Osteoblast (primary cell): ENCODE measurements at regions not wholly inside any gene's neighbourhood (a gene's known extent, or its start where the extent isn't known, plus 50 kb on each side); places are given as distances from the start of the nearest gene placed in this dataset.

ENCODE experiments used
- DNase-seq: peaks from one replicate; pipeline ENCODE4 v3.0.0; 2011; ENCODE audit warnings: low spot score, mixed read lengths; ENCODE audit not compliant: insufficient read length; ENCODE audit errors: missing footprints
- H2AFZ ChIP-seq: 2 replicates; pipeline ENCODE4 v1.6.0; 2011; ENCODE audit warnings: mild to moderate bottlenecking, low read length
- H3K27ac ChIP-seq: 2 replicates; pipeline ENCODE4 v1.5.1; 2011; ENCODE audit warnings: mild to moderate bottlenecking, low read depth, low read length, moderate library complexity
- H3K27me3 ChIP-seq: 2 replicates; pipeline ENCODE4 v1.6.0; 2012; ENCODE audit warnings: mild to moderate bottlenecking, control low read depth, inconsistent platforms, low read length, moderate library complexity; ENCODE audit not compliant: insufficient read depth
- H3K36me3 ChIP-seq: 2 replicates; pipeline ENCODE4 v1.5.1; 2011; ENCODE audit warnings: mild to moderate bottlenecking, low read length, control low read depth, moderate library complexity; ENCODE audit not compliant: insufficient read depth
- H3K4me1 ChIP-seq: 2 replicates; pipeline ENCODE4 v1.5.1; 2011; ENCODE audit warnings: mild to moderate bottlenecking, low read length, control low read depth, moderate library complexity; ENCODE audit not compliant: insufficient read depth
- H3K4me2 ChIP-seq: 2 replicates; pipeline ENCODE4 v1.6.0; 2011; ENCODE audit warnings: mild to moderate bottlenecking, low read length; ENCODE audit not compliant: insufficient read depth
- H3K4me3 ChIP-seq: fragments of 200-600 bp; sonication (generic); 3 replicates; pipeline ENCODE4 v1.5.1; 2012; ENCODE audit warnings: mild to moderate bottlenecking, low read length, inconsistent platforms; ENCODE audit not compliant: insufficient read depth
- H3K79me2 ChIP-seq: 2 replicates; pipeline ENCODE4 v1.6.0; 2012; ENCODE audit warnings: mild to moderate bottlenecking, low read length, control low read depth, inconsistent platforms; ENCODE audit not compliant: insufficient read depth
- H3K9me3 ChIP-seq: 2 replicates; pipeline ENCODE4 v1.5.1; 2011; ENCODE audit warnings: low read depth, low read length, control low read depth
- H4K20me1 ChIP-seq: 2 replicates; pipeline ENCODE4 v1.6.0; 2012; ENCODE audit warnings: mild to moderate bottlenecking, low read length, control low read depth; ENCODE audit not compliant: insufficient read depth
- TF ChIP-seq, protein P1 (sequence below): IDR thresholded peaks from 2 replicates; pipeline ENCODE4 v1.5.1; 2011; ENCODE audit warnings: mild to moderate bottlenecking, low read depth, low read length, moderate library complexity; ENCODE audit errors: extremely low read depth

DNA sequence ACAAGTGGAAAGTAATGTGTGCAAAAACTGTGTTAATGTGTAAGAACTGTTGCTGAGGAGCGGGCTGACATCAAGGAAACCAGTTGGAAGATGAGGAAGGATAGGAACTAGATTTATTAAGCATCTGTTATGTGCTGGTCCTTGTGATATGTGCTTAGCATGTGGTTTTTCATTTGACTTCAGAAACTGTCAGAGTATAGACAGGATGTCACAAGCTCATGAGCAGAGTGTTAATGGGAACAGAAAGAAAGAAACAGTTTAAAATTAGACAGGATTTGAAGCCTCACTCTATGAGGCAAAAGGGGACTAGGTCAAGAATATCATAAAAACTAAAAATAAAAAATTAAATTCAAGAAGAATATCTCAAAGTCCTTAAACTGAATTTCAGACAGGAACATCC lies 270.6 kb upstream of the DPPA4 start:
- H3K4me1 ChIP-seq, result no peaks in the 10 kb centered on the region
- H3K4me2 ChIP-seq, result no peak overlapping the region
- H3K27ac ChIP-seq, result no peak overlapping the region
- no peak for DNase-seq
- H2AFZ ChIP-seq, result no peak overlapping the region
- no peaks in the 10 kb centered on the region for H3K79me2 ChIP-seq
- no peaks in the 10 kb centered on the region for H3K27me3 ChIP-seq
- no peaks in the 10 kb centered on the region for H4K20me1 ChIP-seq
- TF ChIP-seq, protein P1, sequence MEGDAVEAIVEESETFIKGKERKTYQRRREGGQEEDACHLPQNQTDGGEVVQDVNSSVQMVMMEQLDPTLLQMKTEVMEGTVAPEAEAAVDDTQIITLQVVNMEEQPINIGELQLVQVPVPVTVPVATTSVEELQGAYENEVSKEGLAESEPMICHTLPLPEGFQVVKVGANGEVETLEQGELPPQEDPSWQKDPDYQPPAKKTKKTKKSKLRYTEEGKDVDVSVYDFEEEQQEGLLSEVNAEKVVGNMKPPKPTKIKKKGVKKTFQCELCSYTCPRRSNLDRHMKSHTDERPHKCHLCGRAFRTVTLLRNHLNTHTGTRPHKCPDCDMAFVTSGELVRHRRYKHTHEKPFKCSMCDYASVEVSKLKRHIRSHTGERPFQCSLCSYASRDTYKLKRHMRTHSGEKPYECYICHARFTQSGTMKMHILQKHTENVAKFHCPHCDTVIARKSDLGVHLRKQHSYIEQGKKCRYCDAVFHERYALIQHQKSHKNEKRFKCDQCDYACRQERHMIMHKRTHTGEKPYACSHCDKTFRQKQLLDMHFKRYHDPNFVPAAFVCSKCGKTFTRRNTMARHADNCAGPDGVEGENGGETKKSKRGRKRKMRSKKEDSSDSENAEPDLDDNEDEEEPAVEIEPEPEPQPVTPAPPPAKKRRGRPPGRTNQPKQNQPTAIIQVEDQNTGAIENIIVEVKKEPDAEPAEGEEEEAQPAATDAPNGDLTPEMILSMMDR, result no peak
- no peak overlapping the region for H3K4me3 ChIP-seq
- no peaks in the 10 kb centered on the region for H3K9me3 ChIP-seq
- no peaks in the 10 kb centered on the region for H3K36me3 ChIP-seq

DNA sequence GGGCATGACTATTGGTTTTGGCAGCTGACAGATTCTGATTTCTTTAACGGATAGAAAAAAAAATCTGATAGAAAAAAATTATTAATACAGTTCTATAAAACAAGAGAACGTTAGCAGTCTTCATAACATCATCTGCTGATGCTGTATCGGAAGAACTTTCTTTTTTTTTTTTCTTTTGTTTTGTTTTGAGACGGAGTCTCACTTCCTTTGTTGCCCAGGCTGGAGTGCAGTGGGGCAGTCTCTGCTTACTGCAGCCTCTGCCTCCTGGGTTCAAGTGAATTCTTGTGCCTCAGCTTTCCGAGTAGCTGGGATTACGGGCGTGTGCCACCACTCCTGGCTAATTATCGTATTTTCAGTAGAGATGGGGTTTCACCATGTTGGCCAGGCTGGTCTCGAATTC lies 271.2 kb upstream of the DPPA4 start:
- no peak overlapping the region for H2AFZ ChIP-seq
- no peaks in the 10 kb centered on the region for H3K27me3 ChIP-seq
- H4K20me1 ChIP-seq, result no peaks in the 10 kb centered on the region
- H3K9me3 ChIP-seq, result no peaks in the 10 kb centered on the region
- H3K4me1 ChIP-seq, result no peaks in the 10 kb centered on the region
- H3K4me2 ChIP-seq, result no peak overlapping the region
- H3K79me2 ChIP-seq, result no peaks in the 10 kb centered on the region
- no peak overlapping the region for H3K27ac ChIP-seq
- H3K4me3 ChIP-seq, result no peak overlapping the region
- no peaks in the 10 kb centered on the region for H3K36me3 ChIP-seq
- no peak for DNase-seq
- TF ChIP-seq, protein P1, result no peak

DNA sequence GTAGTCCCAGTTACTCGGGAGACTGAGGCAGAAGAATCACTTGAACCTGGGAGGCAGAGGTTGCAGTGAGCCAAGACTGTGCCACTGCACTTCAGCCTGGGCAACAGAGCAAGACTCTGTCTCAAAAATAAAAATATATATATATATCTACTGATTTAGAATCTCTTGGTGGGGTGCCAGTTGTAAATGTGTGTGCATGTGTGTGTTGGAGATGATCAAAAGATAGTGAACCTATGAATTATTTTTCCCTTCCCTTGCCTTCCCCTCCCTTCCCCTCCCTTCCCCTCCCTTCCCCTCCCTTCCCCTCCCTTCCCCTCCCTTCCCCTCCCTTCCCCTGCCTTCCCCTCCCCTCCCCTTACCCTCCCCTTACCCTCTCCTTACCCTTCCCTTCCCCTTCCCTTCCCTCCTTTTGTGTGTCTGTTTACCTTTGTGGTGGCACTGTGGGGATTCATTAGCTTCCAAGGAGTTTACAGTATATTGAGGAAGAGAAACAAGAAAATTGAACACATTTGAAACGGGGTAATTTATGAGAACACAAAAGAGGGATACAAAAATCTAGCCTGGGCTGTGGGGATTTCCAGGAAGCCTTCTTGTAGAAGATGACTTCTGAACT lies 281.5 kb upstream of the DPPA4 start:
- Histone ChIP-seq H3K9me3 (no peaks in the 10 kb centered on the region), H3K27ac (no peak overlapping the region), H3K79me2 (no peaks in the 10 kb centered on the region), H3K4me2 (no peak overlapping the region), H3K36me3 (no peaks in the 10 kb centered on the region), H4K20me1 (no peaks in the 10 kb centered on the region), H3K4me1 (no peaks in the 10 kb centered on the region), H3K4me3 (no peak overlapping the region), H2AFZ (no peak overlapping the region), H3K27me3 (no peaks in the 10 kb centered on the region)
- no peak for DNase-seq
- TF ChIP-seq, protein P1, result no peak

DNA sequence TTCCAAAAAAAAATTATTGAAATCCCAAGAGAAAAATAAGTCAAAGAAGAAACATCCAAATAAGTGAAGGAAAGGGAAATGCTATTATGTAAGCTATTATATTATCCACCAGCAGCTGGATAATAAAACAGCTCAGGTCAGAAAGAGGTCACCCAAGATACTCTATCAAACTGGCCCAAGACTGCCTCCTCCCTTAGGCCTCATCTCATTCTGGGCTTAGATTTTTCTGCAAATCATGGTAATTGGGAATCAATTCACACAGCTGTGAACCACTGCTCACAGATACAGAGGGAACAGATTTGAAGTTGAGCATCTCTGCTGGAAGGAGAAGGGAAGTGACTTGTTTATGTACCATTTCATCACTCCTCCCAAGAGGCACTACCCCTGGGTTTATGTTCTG lies 294.6 kb upstream of the DPPA4 start:
- Histone ChIP-seq H3K4me1 (no peaks in the 10 kb centered on the region), H2AFZ (no peak overlapping the region), H3K4me2 (no peak overlapping the region), H3K4me3 (no peak overlapping the region), H3K27me3 (no peaks in the 10 kb centered on the region), H3K36me3 (no peaks in the 10 kb centered on the region), H3K9me3 (no peaks in the 10 kb centered on the region), H4K20me1 (no peaks in the 10 kb centered on the region), H3K79me2 (no peaks in the 10 kb centered on the region), H3K27ac (no peak overlapping the region)
- DNase-seq, result no peak
- TF ChIP-seq, protein P1, result no peak
